ENCODE measurements at regions not wholly inside any gene's neighbourhood (a gene's known extent, or its start where the extent isn't known, plus 50 kb on each side); places are given as distances from the start of the nearest gene placed in this dataset.
"Not testable (repeated sequence)": the region's sequence is repeated elsewhere in the genome, so short reads cannot be mapped to it uniquely, and the experiment has no call there.

DNA sequence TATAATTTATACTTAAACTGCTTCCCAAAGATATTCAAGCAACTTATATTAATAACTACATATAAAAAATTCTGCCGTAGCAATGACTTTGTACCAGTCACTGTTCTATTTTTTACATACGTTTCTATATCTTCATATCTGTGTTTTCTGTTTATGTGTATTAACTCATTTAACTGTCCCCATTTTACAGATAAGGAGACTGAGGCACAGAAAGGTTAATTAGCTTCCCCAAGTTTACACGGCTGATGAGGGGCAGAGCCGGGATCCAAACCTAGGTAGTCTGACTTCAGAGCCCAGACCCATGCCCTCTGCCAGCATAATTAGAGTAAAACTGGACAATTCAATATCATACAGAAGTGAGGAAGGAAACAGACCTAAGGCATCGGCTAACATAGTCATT lies 259.7 kb upstream of the TUT7 start:
- no peak for TF ChIP-seq CTCF (conservative IDR thresholded peaks at IDR 0.05; ENCODE audit: low read depth)
- H3K27ac ChIP-seq: no peak overlapping the region
- ChIA-PET POLR2A (ENCODE audit: low non-redundant PET) (no interaction called here), CTCF (interaction anchor here (0.6 kb wide), 1 partner anchor 194 kb away, joined by 3 read pairs; no protein-coding TSS in a partner anchor)
- DNase-seq (ENCODE audit: low spot score): no peak

- H3K27ac ChIP-seq; DNase-seq (ENCODE audit: low spot score); POLR2A ChIA-PET (ENCODE audit: low non-redundant PET); CTCF ChIA-PET: not testable (repeated sequence)
Observed at GRCh38 chr9:86611534-86611933, 257.3 kb upstream of the TUT7 start.

DNA sequence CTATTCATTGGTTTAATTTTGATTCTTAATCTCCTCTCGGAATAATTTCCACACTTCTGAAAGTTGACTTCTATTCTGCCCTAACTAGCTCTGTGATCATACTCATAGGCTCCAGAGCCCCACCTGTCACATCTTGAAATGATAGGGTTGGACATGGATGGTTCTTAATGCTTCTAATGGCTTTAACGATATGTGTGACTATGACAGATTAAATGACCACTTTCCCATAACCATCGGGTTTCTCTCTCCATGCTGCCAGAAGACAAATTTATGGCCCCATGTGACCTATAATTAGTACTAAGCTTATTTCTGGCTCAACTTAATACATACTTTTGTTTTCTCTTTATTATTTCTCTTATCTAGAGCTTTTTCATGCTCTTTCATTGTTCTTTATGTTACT lies 251.1 kb upstream of the TUT7 start:
- CTCF ChIA-PET: no interaction called here
- POLR2A ChIA-PET (ENCODE audit: low non-redundant PET): no interaction called here
- no peak for TF ChIP-seq CTCF (conservative IDR thresholded peaks at IDR 0.05; ENCODE audit: low read depth)
- no peak overlapping the region for H3K27ac ChIP-seq
- DNase-seq (ENCODE audit: low spot score): no peak

- DNase-seq (ENCODE audit: low spot score): no peak
- ChIA-PET POLR2A (ENCODE audit: low non-redundant PET) (no interaction called here), CTCF (no interaction called here)
- TF ChIP-seq CTCF (conservative IDR thresholded peaks at IDR 0.05; ENCODE audit: low read depth): no peak
- no peak overlapping the region for H3K27ac ChIP-seq
Observed at GRCh38 chr9:86604741-86605140, 250.5 kb upstream of the TUT7 start.

DNA sequence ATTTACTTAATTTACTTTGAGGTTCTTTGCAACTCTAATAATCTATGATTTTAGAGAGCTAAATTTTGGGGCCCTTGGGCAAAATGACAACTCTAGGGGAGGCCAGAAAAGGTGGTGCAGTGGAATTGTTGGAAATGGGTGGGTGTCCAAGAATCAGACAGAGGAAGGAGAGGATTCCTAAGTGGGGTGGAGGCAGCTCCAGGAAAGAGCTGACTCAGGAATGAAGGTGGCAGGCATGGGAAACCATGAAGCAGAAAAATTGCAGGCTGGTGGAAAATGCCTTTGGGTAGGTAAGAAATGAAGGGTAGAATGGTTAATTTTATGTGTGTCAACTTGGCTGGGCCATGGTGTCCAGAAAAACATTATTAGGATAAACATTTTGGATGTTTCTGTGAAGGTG lies 248.5 kb upstream of the TUT7 start:
- ChIA-PET POLR2A (ENCODE audit: low non-redundant PET) (no interaction called here), CTCF (interaction anchor here (0.9 kb wide), 1 partner anchor 35 kb away, joined by 3 read pairs; no protein-coding TSS in a partner anchor)
- no peak for DNase-seq (ENCODE audit: low spot score)
- no peak overlapping the region for H3K27ac ChIP-seq
- no peak for TF ChIP-seq CTCF (conservative IDR thresholded peaks at IDR 0.05; ENCODE audit: low read depth)

GRCh38 chr9:86601697-86602096 lies 247.5 kb upstream of the TUT7 start:
- no peak for TF ChIP-seq CTCF (conservative IDR thresholded peaks at IDR 0.05; ENCODE audit: low read depth)
- no peak overlapping the region for H3K27ac ChIP-seq
- CTCF ChIA-PET: no interaction called here
- POLR2A ChIA-PET (ENCODE audit: low non-redundant PET): no interaction called here
- no peak for DNase-seq (ENCODE audit: low spot score)

GRCh38 chr9:86600977-86601376 lies 246.8 kb upstream of the TUT7 start:
- no peak overlapping the region for H3K27ac ChIP-seq
- POLR2A ChIA-PET (ENCODE audit: low non-redundant PET): no interaction called here
- TF ChIP-seq CTCF (conservative IDR thresholded peaks at IDR 0.05; ENCODE audit: low read depth): no peak
- CTCF ChIA-PET: interaction anchor here (0.6 kb wide), 1 partner anchor 943 kb away, joined by 3 read pairs; no protein-coding TSS in a partner anchor
- no peak for DNase-seq (ENCODE audit: low spot score)

Data from RWPE1 (cell line).